ENCODE measurements at regions not wholly inside any gene's neighbourhood (a gene's known extent, or its start where the extent isn't known, plus 50 kb on each side); places are given as distances from the start of the nearest gene placed in this dataset.
"Not testable (repeated sequence)": the region's sequence is repeated elsewhere in the genome, so short reads cannot be mapped to it uniquely, and the experiment has no call there.

DNA sequence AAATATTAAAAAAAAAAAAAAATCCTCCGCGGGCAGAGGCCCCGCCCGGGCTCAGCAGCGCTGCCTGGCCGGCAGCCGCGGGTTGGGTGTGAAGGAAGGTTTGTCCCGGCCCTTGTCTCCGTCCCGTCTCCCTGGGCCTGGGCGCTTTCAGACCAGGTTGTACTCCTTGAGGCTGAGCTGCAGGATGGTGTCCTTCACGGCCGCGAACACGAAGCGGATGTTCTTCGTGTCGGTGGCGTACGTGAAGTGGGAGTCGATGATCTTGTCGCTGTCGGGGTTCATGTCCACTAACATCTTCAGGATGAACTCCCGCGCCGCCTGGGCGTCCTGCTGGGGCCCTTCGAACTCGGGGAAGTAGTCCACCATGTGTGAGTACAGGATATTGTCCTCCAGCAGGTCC, 123.7 kb upstream of the KCTD7 start:
- DNase-seq = no peak

- DNase-seq = no peak
Measured at GRCh38 chr7:66505531-66506451, 122.9 kb upstream of the KCTD7 start.

- DNase-seq = not testable (repeated sequence)
Measured at GRCh38 chr7:66506703-66507102, 122.0 kb upstream of the KCTD7 start.

- DNase-seq = peak; percentile 17
Measured at GRCh38 chr7:66507764-66508296, 120.9 kb upstream of the KCTD7 start.

DNA sequence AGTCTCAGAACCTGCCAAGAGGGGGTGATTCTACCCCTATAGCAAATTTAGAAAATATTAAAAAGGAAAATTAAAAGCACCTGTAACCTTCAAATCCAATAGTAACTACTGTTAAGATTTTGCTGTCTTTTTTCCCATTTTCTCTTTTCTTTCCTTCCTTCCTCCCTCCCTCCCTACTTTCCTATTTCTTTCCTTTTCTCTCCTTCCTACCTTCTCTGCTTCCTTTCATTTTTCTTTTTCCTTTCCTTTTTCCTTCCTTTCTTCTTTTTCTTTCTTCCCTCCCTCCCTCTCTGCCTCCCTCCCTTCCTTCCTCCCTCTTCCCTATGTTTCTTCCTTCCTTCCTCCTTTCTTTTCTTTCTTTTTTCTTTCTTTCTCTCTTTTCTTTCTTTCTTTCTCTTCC, 120.2 kb upstream of the KCTD7 start:
- DNase-seq = no peak

DNA sequence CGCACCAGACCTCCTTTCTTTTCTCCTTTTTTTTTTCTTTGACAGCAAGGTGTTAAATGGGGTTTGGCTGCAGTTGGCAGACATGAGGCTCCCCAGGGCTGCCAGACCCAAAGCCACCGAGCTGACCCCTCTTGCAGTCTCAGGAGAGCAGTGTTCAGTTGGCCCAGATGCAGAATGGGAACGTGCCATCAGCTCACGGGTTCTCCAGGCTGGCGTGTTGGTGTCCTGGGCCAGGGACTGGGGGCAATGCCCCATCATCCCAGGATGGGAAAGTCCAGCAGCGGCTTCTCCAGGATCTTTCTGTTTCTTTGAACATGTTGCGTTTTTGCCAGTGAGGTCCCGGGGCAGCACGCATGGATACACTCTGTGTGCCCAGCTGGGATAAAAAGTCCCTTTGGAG, 114.6 kb upstream of the KCTD7 start:
- no peak for DNase-seq

DNA sequence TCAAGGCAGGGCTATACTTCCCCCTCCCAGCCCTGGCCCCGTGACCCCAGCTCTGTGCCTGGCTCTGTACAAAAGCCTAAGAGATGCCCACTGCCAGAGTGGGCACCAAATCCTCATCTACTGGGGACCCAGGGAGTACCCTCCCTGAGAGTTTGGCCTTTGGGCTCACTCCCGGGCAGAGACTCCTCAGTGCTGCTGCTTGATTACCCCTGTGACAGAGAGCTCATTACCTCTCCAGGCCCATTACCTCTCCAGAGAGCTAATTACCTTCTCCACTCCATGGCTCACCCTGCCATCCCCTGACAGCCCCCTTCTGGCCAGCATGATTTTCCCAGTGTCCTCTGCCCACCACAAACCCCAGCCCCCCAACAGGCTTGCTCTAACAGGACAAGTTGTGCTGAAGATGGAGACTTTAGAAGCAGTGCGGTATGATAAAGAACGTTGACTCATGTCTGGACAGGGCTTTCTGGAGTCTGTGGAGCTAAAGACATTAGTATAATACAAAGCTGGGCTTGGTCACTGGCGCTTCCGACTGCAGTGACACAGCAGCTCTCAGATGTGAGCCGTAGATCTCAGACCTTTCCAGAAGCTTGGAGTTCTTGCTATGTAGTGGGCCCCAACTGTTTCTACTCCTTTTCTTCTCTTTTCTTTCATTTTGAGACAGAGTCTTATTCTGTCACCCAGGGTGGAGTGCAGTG, 111.3 kb upstream of the KCTD7 start:
- DNase-seq = no peak

- DNase-seq = no peak
Measured at GRCh38 chr7:66518151-66518691, 110.5 kb upstream of the KCTD7 start.

- no peak for DNase-seq
Measured at GRCh38 chr7:66521675-66522074, 107.0 kb upstream of the KCTD7 start.

DNA sequence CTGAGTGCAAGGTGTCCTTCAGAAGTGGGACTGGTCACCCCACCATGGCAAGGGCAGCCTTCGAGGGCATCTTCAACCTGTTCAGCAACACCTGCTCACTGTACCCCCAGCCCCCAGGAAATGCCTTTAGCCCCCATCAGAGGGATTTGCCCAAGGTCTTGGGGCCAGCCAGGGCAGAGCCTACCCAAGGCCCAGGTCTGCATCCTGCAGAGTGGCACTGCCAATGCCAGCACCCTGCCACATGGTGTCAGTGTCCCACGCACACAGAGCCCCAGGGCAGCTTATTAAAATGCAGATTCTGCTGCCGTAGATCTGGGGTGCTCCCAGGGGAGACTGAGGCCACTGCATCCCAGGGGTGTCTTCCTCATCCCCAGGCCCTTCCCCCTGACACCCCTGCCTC, 106.2 kb upstream of the KCTD7 start:
- DNase-seq = no peak

- DNase-seq = no peak
Measured at GRCh38 chr7:66523409-66523808, 105.3 kb upstream of the KCTD7 start.

- DNase-seq = no peak
Measured at GRCh38 chr7:66524738-66525137, 103.9 kb upstream of the KCTD7 start.

DNA sequence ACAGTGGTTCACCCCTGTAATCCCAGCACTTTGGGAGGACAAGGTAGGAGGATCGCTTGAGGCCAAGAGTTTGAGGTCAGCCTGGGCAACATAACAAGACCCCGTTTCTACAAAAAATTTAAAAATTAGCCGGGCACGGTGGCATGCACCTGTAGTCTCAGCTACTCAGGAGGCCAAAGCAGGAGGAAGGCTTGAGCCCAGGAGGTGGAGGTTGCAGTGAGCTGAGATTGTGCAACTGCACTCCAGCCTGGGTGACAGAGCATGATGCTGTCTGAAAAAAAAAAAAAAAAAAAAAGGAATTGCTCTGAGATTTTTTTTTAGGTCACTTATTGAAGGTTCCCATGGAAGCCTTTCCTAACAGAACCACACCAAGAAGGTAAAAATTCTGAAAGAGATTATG, 101.9 kb upstream of the KCTD7 start:
- not testable (repeated sequence) for DNase-seq

- DNase-seq = no peak
Measured at GRCh38 chr7:66528652-66529051, 100.0 kb upstream of the KCTD7 start.

DNA sequence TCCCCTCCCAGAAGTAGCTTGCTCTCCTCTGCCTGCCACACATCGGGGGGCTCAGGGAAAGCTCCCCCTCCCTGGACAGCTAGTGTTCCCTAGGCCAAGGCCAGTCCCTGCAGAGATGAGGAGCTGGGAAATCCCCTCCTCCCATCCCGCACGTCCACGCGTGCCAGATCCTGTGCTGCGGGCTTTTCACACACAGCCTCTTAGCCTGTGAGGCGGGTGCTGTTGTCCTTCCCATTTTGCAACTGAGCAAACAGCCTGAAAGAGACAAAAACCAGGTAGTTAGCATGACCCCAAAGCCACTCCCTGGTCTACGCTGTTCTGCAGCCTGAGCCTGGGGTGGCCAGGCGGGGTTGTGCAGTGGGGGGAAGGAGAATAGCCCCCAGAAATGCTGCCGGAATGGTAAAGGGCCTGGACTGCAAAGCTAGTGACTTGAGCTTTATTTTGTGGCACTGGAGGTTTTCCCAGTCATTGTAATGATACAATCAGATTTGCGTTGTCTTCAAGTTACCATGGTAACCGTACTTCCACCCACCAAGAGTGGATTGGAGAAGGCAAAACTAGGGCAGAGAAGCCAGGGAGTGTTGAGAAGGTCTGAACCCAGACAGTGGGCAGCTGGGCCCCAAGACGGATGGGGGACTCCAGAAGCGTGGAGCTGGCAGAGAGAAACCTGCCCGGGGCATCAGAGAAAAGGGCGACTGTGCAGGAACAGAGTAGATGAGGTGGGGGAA, 98.6 kb upstream of the KCTD7 start:
- no peak for DNase-seq

DNA sequence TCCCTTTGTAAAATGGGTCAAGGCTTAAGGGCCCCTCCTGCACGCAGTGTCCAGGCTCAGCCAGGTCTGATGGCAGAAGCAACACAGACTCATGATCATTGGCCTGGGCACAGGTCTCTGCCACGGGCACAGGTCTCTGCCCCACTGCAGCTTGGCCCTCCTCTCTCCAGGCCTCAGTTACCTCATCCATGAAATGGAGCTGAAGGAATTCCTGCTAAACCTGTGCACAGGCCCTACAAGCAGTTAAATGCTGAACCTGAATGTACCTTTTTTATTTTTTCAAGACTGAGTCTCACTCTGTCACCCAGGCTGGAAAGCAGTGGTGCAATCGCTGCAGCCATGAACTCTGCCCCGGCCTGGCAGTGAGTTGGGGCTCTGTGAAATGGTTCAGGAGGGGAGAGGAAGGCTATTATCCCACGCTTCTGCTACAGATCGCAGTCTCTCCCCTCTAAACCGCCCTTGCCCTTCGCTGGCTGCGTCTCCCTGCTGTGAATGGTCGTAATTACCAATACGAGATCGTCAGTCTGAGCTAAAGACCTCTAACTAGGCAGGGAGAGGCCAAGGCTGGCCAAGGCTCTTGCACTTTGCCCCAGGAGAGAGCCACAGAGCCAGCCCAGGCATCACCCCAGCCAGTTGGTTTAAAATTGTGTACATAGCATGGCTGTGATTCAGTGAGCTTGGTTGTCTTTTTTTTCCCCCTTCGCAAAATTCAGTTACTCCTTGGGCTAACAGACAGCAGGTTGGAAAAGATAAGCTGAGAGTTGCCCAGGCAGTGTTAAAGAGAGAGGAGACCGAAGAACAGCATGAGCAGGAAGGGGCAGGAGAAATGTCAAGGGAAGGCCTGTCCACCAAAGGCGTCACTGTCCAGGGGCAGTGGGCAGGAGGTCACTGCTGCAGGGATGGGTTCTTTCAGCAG, 93.0 kb upstream of the KCTD7 start:
- DNase-seq = no peak

DNA sequence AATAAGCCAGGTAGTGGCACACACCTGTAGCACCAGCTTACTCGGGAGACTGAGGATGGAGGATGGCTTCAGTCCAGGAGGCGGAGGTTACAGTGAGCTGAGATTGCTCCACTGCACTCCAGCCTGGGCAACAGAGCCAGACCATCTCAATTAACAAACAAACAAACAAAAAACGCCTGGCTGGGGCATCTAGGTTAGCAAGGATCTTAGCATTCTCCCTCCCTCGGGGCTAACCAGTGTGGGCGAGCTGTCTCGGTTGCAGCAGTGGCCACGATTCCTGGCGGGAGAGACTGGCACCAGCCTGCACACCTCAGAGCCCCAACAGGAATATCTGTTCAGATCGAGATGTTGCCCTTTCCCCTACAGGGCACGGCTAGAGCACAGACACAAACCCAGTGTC, 91.3 kb upstream of the KCTD7 start:
- no peak for DNase-seq

DNA sequence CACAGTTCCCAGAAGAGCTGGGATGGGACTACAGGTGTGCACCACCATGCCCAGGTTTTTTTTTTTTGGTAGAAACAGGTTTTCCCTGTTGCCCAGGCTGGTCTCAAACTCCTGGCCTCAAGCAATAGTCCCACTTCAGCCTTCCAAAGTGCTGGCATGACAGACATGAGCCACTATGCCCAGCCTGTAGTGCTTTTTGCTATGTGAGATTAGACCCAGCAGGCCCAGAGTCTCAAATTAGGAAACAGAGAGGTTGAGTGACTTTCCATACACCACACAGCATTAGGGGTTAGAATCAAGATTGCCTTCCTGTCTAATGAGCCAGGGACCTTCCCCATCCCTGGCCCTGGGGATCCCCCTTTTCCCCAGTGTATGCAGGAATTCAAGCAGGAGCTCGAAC, 90.8 kb upstream of the KCTD7 start:
- DNase-seq = no peak

DNA sequence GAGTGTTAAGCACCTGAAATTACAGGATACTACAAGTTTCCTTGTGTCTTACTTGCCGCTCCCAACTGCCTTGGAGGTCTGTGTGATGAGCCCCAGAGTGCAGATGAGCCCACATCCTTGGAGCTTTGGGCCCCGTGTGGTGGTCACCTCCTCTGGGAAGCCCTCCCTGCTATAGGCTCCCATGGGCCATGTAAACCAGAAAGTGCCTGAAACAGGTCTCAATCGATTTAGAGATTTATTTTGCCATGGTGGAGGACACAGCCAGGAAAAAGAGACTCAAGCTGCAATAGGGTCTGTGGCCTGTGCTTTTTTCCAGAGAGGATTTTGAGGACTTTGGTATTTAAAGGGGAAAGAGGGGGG, 89.4 kb upstream of the KCTD7 start:
- DNase-seq = no peak

GRCh38 chr7:66539902-66540375, 88.7 kb upstream of the KCTD7 start:
- DNase-seq = no peak

DNA sequence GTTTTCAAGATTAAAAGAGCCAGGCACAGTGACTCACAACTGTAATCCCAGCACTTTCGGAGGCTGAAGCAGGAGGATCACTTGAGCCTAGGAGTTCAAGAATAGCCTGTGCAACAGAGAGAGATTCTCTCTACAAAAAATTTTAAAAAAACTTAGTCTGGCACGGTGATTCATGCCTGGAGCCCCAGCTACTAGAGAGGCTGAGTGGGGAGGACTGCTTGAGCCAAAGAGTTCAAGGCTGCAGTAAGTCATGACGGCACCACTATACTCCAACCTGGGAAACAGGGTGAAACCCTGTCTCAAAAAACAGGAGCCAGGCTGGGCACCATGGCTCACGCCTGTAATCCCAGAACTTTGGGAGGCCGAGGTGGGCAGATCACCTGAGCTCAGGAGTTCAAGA, 86.6 kb upstream of the KCTD7 start:
- no peak for DNase-seq
